OCI-LY7 (cell line): ENCODE measurements at regions not wholly inside any gene's neighbourhood (a gene's known extent, or its start where the extent isn't known, plus 50 kb on each side); places are given as distances from the start of the nearest gene placed in this dataset.

Experiments
- EZH2phosphoT487 ChIP-seq: fragments of 200-600 bp; sonication (generic); IDR thresholded peaks from 2 replicates; pipeline ENCODE4 v1.6.1; 2018; ENCODE audit warnings: low read depth, borderline replicate concordance, mild to moderate bottlenecking, mixed run types, antibody characterized with exemption, low read length, moderate library complexity, mixed read lengths
- TF ChIP-seq, protein P1 (sequence below): fragments of 200-600 bp; sonication (generic); conservative IDR thresholded peaks from 2 replicates; pipeline ENCODE4 v1.5.1; 2014; ENCODE audit warnings: mild to moderate bottlenecking, antibody characterized with exemption, low read length, moderate library complexity, mixed read lengths

- TF ChIP-seq, protein P1, sequence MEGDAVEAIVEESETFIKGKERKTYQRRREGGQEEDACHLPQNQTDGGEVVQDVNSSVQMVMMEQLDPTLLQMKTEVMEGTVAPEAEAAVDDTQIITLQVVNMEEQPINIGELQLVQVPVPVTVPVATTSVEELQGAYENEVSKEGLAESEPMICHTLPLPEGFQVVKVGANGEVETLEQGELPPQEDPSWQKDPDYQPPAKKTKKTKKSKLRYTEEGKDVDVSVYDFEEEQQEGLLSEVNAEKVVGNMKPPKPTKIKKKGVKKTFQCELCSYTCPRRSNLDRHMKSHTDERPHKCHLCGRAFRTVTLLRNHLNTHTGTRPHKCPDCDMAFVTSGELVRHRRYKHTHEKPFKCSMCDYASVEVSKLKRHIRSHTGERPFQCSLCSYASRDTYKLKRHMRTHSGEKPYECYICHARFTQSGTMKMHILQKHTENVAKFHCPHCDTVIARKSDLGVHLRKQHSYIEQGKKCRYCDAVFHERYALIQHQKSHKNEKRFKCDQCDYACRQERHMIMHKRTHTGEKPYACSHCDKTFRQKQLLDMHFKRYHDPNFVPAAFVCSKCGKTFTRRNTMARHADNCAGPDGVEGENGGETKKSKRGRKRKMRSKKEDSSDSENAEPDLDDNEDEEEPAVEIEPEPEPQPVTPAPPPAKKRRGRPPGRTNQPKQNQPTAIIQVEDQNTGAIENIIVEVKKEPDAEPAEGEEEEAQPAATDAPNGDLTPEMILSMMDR: no peak
- TF ChIP-seq EZH2phosphoT487: no peak
Observed at GRCh38 chr6:164700497-164700896, 608.9 kb downstream of the C6orf118 start.
